Activated T-helper 1 cell treated with anti-CD3 and anti-CD28 coated beads, Interleukin-12 subunit alpha, Interleukin-12 subunit beta, Interleukin-2, Interleukin-4 antibody, amounts not matched to agents 30 ng/mL and 10 ng/mL and 1 ng/mL, durations not matched to agents 14 hours and 24 hours and 36 hours (primary cell): ENCODE measurements at regions not wholly inside any gene's neighbourhood (a gene's known extent, or its start where the extent isn't known, plus 50 kb on each side); places are given as distances from the start of the nearest gene placed in this dataset.

Experiments used
- DNase-seq: peaks from one replicate; pipeline ENCODE4 v3.0.0; 2021; ENCODE audit warnings: low spot score
- H3K27ac Mint-ChIP-seq: one replicate; pipeline ENCODE4 v1.8.0; 2021; ENCODE audit warnings: mild to moderate bottlenecking, mixed read lengths
- H3K27me3 Mint-ChIP-seq: one replicate; pipeline ENCODE4 v1.8.0; 2022; ENCODE audit warnings: mild to moderate bottlenecking, moderate library complexity, mixed read lengths; ENCODE audit not compliant: insufficient read depth
- H3K36me3 Mint-ChIP-seq: one replicate; pipeline ENCODE4 v1.8.0; 2021; ENCODE audit warnings: low read depth, mixed read lengths
- H3K4me1 Mint-ChIP-seq: one replicate; pipeline ENCODE4 v1.8.0; 2021; ENCODE audit warnings: low read depth, mixed read lengths
- H3K4me3 Mint-ChIP-seq: one replicate; pipeline ENCODE4 v1.8.0; 2021; ENCODE audit warnings: mild to moderate bottlenecking, moderate library complexity, mixed read lengths
- H3K9me3 Mint-ChIP-seq: one replicate; pipeline ENCODE4 v1.8.0; 2021; ENCODE audit warnings: mixed read lengths
- intact Hi-C: fragments of 100-400 bp; cut with micrococcal nuclease; formaldehyde crosslinking; loops from one replicate; pipeline ENCODE4 v1.15.1; 2024

GRCh38 chr10:91684841-91685240 lies 52.0 kb upstream of the PPP1R3C start:
- Mint-ChIP-seq H3K36me3 (no peaks in the 10 kb centered on the region), H3K27ac (no peak overlapping the region), H3K4me3 (no peak overlapping the region), H3K27me3 (peaks cover 9% of the 10 kb centered on the region), H3K9me3 (no peaks in the 10 kb centered on the region), H3K4me1 (peaks cover 4% of the 10 kb centered on the region)
- no peak for DNase-seq
- intact Hi-C loops = no loop called here

DNA sequence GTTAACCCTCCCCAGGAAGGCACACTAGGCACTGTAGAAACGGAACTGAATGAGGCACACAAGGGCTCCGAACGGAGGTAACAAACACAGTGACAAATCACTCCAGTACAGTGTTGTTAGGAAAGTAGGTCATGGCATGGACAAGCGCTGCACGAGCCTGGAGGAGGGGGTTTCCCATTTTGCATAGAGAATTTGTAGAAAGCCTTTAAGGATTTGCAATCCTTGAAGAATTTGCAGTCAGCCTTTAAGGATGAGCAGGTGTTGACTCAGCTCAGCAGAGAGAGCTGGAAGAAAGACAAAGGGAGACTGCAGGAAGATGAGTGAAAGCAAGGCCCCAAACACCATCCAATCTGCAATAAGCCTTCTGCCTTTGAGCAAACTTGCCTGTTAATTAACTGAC lies 51.1 kb upstream of the PPP1R3C start:
- no peak for DNase-seq
- intact Hi-C loops = no loop called here
- no peak overlapping the region for H3K4me3 Mint-ChIP-seq
- H3K4me1 Mint-ChIP-seq = no peaks in the 10 kb centered on the region
- H3K27ac Mint-ChIP-seq = no peak overlapping the region
- H3K27me3 Mint-ChIP-seq = peaks cover 9% of the 10 kb centered on the region
- no peaks in the 10 kb centered on the region for H3K36me3 Mint-ChIP-seq
- no peaks in the 10 kb centered on the region for H3K9me3 Mint-ChIP-seq

GRCh38 chr10:91682912-91683311 lies 50.0 kb upstream of the PPP1R3C start:
- intact Hi-C loops = no loop called here
- Mint-ChIP-seq H3K9me3 (no peaks in the 10 kb centered on the region), H3K4me1 (no peaks in the 10 kb centered on the region), H3K27ac (no peak overlapping the region), H3K4me3 (no peak overlapping the region), H3K27me3 (peaks cover 9% of the 10 kb centered on the region), H3K36me3 (no peaks in the 10 kb centered on the region)
- DNase-seq = no peak
